ENCODE measurements at regions not wholly inside any gene's neighbourhood (a gene's known extent, or its start where the extent isn't known, plus 50 kb on each side); places are given as distances from the start of the nearest gene placed in this dataset.

- TF ChIP-seq CTCF (IDR thresholded peaks at IDR 0.05; ENCODE audit: extremely low read depth in 1 of 2, insufficient read depth in 1 of 2, low read depth in 1 of 2, low read length in 2 of 2) (no peak), POLR2AphosphoS5 (IDR thresholded peaks at IDR 0.05; ENCODE audit: insufficient read depth, low read depth, low read length) (no peak), POLR2A (IDR thresholded peaks at IDR 0.05; ENCODE audit: low read depth, low read length) (no peak), FOS (IDR thresholded peaks at IDR 0.05; ENCODE audit: borderline replicate concordance, insufficient read depth, low read length) (no peak), EZH2 (IDR thresholded peaks at IDR 0.05; ENCODE audit: borderline replicate concordance, low read depth, low read length, severe bottlenecking) (no peak), MAX (IDR thresholded peaks at IDR 0.05; ENCODE audit: insufficient read depth, insufficient read length) (no peak), MYC (IDR thresholded peaks at IDR 0.05; ENCODE audit: low read depth, low read length) (no peak), JUN (IDR thresholded peaks at IDR 0.05; ENCODE audit: borderline replicate concordance, insufficient read depth, insufficient read length, low read depth) (no peak), GATA2 (IDR thresholded peaks at IDR 0.05; ENCODE audit: insufficient read depth, insufficient read length, low read depth, low read length) (no peak)
These were observed 1461.0 kb downstream of the AMY1C start for GRCh38 chr1:105210747-105211146.

All from endothelial cell of umbilical vein (primary cell).